Ovary (tissue), 7 donors: ENCODE measurements at regions not wholly inside any gene's neighbourhood (a gene's known extent, or its start where the extent isn't known, plus 50 kb on each side); places are given as distances from the start of the nearest gene placed in this dataset.

Experiments used
- DNase-seq, 5 donors: peaks; one replicate each; pipeline ENCODE4 v3.0.0-alpha.2; 2019 to 2020
- H3K27ac ChIP-seq, 2 donors: fragments of 200-600 bp; one replicate each; pipeline versions ENCODE4 v1.5.1 to v1.8.0; 2019 to 2022
- H3K27me3 ChIP-seq: fragments of 200-600 bp; one replicate; pipeline ENCODE4 v1.8.0; 2022
- H3K36me3 ChIP-seq: fragments of 200-600 bp; sonication (generic); one replicate; pipeline ENCODE4 v1.5.1; 2019
- H3K4me1 ChIP-seq: one replicate; pipeline ENCODE4 v1.8.1; 2013; ENCODE audit warnings: mild to moderate bottlenecking, moderate library complexity; ENCODE audit not compliant: insufficient read depth
- H3K4me3 ChIP-seq: fragments of 200-600 bp; sonication (generic); one replicate; pipeline ENCODE4 v1.5.1; 2017
- H3K9me3 ChIP-seq, 2 donors: fragments of 200-600 bp in 1 of 2; sonication (generic) in 1 of 2; one replicate each; pipeline versions ENCODE4 v1.5.1 to v1.8.1; 2013 to 2019; ENCODE audit warnings: mild to moderate bottlenecking in 1 of 2, moderate library complexity in 1 of 2
- EP300 ChIP-seq: sonication (generic); formaldehyde crosslinking; IDR thresholded peaks from one replicate; pipeline ENCODE4 v1.6.1; 2017; ENCODE audit warnings: antibody characterized with exemption
- POLR2A ChIP-seq: fragments of 450-650 bp; IDR thresholded peaks from one replicate; pipeline ENCODE4 v1.6.1; 2017; ENCODE audit warnings: antibody characterized with exemption, mild to moderate bottlenecking, moderate library complexity
- WGBS, 3 donors: extraction: QIAGEN DNeasy Blood & Tissue Kit in 1 of 3; methylation state at CpG; one replicate each; pipeline versions ENCODE4 v1.1.5 to v1.1.7; 2013 to 2017; 5-methylcytosine and 5-hydroxymethylcytosine counted together
- intact Hi-C, 4 donors: fragments of 100-400 bp; cut with DNase I; formaldehyde crosslinking; loops; one replicate each; pipeline versions ENCODE4 v1.11.0 to v1.15.1; 2022 to 2023
- TF ChIP-seq, protein P1 (sequence below), 3 donors: fragments of 450-650 bp in 2 of 3; fragments of 200-600 bp in 1 of 3; IDR thresholded peaks; one replicate each; pipeline versions ENCODE4 v1.5.1 to v1.8.0; 2016 to 2022; ENCODE audit warnings: antibody characterized with exemption in 3 of 3, mild to moderate bottlenecking in 1 of 3
- donor health status: DM: no; HTN: no; CAD: no; lungs with moderate emphysema.
- donor health status: DM: no; HTN: no; CAD: no.
- donor health status: Bipolar disorder and iron deficiency.
- donor health status: DM: no; HTN: no; CAD: no.
- donor health status: DM: yes; HTN: yes; CAD: no.

GRCh38 chr18:75779910-75780309, 352.4 kb upstream of the SMIM21 start:
- DNase-seq = no peak
- TF ChIP-seq, protein P1, sequence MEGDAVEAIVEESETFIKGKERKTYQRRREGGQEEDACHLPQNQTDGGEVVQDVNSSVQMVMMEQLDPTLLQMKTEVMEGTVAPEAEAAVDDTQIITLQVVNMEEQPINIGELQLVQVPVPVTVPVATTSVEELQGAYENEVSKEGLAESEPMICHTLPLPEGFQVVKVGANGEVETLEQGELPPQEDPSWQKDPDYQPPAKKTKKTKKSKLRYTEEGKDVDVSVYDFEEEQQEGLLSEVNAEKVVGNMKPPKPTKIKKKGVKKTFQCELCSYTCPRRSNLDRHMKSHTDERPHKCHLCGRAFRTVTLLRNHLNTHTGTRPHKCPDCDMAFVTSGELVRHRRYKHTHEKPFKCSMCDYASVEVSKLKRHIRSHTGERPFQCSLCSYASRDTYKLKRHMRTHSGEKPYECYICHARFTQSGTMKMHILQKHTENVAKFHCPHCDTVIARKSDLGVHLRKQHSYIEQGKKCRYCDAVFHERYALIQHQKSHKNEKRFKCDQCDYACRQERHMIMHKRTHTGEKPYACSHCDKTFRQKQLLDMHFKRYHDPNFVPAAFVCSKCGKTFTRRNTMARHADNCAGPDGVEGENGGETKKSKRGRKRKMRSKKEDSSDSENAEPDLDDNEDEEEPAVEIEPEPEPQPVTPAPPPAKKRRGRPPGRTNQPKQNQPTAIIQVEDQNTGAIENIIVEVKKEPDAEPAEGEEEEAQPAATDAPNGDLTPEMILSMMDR (IDR thresholded peaks at IDR 0.05) = no peak
- TF ChIP-seq POLR2A (no peak), EP300 (no peak)
- H3K4me3 ChIP-seq = no peak overlapping the region
- no peaks in the 10 kb centered on the region for H3K36me3 ChIP-seq
- H3K4me1 ChIP-seq = no peaks in the 10 kb centered on the region
- H3K27ac ChIP-seq = no peak overlapping the region
- intact Hi-C loops = no loop called here
- no peaks in the 10 kb centered on the region for H3K9me3 ChIP-seq
- WGBS, 3 donors = 89 to 92% (median 91%) methylated on average over 3 of the region's 3 CpGs
- no peaks in the 10 kb centered on the region for H3K27me3 ChIP-seq

DNA sequence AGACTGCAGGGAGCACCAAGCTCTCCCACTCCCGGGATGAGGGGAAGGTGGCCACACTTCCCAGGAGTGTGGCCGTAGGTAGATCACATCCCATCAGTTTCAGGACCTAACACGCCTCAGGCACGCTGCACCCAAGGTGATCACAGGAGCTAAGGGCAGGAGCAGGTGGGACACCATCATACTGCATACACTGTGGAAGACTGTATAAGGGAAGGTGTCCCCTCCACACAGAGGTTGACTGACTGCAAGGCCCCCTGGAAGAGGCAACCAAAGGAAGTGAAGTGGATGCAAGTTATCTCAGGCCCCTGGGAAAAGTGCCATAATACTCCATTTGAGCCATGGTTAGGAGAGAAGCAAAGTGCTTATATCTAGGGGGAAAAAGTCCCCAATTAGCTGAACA, 351.9 kb upstream of the SMIM21 start:
- WGBS, 3 donors = 87 to 90% (median 89%) methylated on average over 4 of the region's 4 CpGs
- intact Hi-C loops = no loop called here

DNA sequence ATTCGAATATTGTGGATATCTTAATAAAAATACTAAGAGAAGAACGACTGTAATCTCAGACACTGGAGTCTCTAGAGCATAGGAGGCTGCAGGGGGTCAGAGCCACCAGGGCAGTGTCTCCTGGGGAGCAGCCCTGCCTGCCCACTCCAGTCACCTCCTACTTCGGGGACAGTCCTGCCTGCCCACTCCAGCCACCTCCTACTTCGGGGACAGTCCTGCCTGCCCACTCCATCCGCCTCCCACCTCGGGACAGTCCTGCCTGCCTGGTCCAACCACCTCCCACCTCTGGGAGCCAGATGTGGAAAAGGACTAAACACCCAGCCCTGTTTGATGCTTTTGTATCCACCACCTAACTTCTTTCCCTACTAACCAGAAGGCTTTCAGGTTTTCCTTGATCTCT, 350.1 kb upstream of the SMIM21 start:
- no peaks in the 10 kb centered on the region for H3K27me3 ChIP-seq
- no peak overlapping the region for H3K27ac ChIP-seq
- DNase-seq = no peak
- no peak for TF ChIP-seq EP300
- TF ChIP-seq POLR2A = no peak
- TF ChIP-seq, protein P1 (IDR thresholded peaks at IDR 0.05) = no peak
- intact Hi-C loops = no loop called here
- no peaks in the 10 kb centered on the region for H3K36me3 ChIP-seq
- no peaks in the 10 kb centered on the region for H3K4me1 ChIP-seq
- no peak overlapping the region for H3K4me3 ChIP-seq
- H3K9me3 ChIP-seq = no peaks in the 10 kb centered on the region
- 74 to 84% (median 80%) methylated on average over 6 of the region's 6 CpGs for WGBS, 3 donors

More for the DNA sequence above, 351.9 kb upstream of the SMIM21 start:
- no peak for TF ChIP-seq EP300
- TF ChIP-seq, protein P1 (IDR thresholded peaks at IDR 0.05) = no peak
- TF ChIP-seq POLR2A = no peak
- Histone ChIP-seq H3K4me3 (no peak overlapping the region), H3K36me3 (no peaks in the 10 kb centered on the region), H3K27ac (no peak overlapping the region), H3K4me1 (no peaks in the 10 kb centered on the region), H3K9me3 (no peaks in the 10 kb centered on the region), H3K27me3 (no peaks in the 10 kb centered on the region)
- DNase-seq = no peak

DNA sequence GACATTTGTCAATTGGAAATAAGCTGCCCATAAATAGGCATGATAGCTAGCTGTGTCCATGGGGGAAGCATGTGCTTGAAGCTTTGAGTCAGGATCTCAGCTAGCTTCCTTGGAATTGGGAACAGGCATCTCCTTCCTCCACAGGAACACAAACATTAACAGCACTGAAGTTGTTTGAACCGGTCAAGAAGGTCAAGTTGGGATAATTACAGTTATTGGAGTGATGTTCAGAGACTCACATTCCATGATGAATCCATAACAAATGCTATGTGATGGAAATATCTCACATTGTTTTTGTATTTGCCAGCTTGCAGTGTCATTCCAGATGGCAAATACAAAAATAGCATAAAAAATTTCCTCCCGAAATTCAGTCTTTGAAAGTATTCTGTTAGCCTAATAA, 347.6 kb upstream of the SMIM21 start:
- 13 to 27% (median 16%) methylated on average over 2 of the region's 2 CpGs for WGBS, 3 donors
- no peak for DNase-seq
- TF ChIP-seq POLR2A (no peak), EP300 (no peak)
- TF ChIP-seq, protein P1 (IDR thresholded peaks at IDR 0.05) = no peak
- intact Hi-C loops = no loop called here
- Histone ChIP-seq H3K9me3 (no peaks in the 10 kb centered on the region), H3K4me1 (no peaks in the 10 kb centered on the region), H3K4me3 (no peak overlapping the region), H3K36me3 (no peaks in the 10 kb centered on the region), H3K27ac (no peak overlapping the region), H3K27me3 (no peaks in the 10 kb centered on the region)

DNA sequence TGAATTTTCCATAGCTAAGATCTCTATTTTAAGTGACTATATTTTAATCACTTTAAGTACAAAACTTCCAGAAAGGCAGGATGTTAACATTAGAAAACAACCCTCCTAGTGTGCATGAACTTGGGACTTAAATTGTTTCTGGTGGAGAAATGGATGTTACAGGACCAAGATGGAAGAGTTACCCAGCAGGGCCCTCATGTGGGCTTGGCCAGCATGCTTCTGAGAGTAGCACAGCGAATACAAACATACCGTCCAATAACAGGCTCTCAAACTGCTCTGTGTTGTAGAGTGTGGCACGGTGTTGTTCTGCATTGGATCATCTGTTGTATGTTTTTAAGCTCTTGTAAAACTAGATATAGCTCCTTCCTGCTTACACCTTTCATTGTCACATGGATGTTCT, 346.1 kb upstream of the SMIM21 start:
- Histone ChIP-seq H3K9me3 (no peaks in the 10 kb centered on the region), H3K4me1 (no peaks in the 10 kb centered on the region), H3K27ac (no peak overlapping the region), H3K27me3 (no peaks in the 10 kb centered on the region), H3K4me3 (no peak overlapping the region), H3K36me3 (no peaks in the 10 kb centered on the region)
- WGBS, 3 donors = 70 to 86% (median 71%) methylated on average over 3 of the region's 3 CpGs
- no peak for TF ChIP-seq EP300
- TF ChIP-seq POLR2A = no peak
- TF ChIP-seq, protein P1 (IDR thresholded peaks at IDR 0.05) = no peak
- intact Hi-C loops = no loop called here
- no peak for DNase-seq
